OCI-M2 (cell line): ENCODE measurements at regions not wholly inside any gene's neighbourhood (a gene's known extent, or its start where the extent isn't known, plus 50 kb on each side); places are given as distances from the start of the nearest gene placed in this dataset.
"Not testable (repeated sequence)": the region's sequence is repeated elsewhere in the genome, so short reads cannot be mapped to it uniquely, and the experiment has no call there.

Experiments
- DNase-seq: peaks from one replicate; lab custom pipeline; 2025; ENCODE audit not compliant: unreplicated experiment; lab: John Stamatoyannopoulos, UW

- no peak for DNase-seq
Observed at GRCh38 chr7:13742811-13743210, 246.7 kb downstream of the ETV1 start.

GRCh38 chr7:13743226-13743625 is 246.2 kb downstream of the ETV1 start:
- DNase-seq, result no peak

DNA sequence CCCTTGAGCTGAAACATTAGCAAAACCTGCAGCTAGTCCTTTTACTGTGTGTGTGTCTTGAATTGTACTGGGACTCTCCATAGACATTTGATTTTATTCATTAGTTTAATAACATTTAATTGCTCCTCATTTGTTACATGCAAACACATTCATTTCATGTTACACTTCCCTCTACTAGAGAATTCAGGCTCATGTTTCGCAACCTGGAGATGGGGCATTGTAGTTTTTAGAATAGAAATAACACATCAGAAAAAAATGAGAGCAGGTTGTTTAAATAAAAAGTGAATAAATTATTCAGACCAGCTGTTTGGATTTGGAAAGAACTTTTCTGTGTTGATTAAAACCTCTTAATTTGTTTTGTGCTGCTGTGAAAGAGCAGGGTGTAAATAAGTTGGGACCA is 243.9 kb downstream of the ETV1 start:
- DNase-seq, result no peak

DNA sequence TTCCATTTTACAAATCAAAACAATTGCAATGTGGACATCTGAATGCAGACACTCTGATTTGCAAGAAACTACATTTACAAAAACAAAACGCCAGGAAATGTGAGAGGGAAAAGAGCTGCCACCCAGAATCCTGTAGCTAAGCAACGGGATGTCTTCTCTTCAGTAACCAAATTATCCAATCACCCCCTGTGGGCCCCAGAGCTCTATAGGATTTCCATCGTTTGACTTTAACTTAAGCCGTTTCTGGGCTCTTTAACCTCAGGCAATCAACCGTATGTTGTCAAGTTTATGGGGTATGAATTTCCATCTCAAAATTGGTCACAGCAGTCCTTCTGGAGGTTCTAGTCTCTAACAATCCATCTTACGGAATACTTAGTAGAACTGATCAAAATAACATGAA is 240.5 kb downstream of the ETV1 start:
- DNase-seq, result no peak

DNA sequence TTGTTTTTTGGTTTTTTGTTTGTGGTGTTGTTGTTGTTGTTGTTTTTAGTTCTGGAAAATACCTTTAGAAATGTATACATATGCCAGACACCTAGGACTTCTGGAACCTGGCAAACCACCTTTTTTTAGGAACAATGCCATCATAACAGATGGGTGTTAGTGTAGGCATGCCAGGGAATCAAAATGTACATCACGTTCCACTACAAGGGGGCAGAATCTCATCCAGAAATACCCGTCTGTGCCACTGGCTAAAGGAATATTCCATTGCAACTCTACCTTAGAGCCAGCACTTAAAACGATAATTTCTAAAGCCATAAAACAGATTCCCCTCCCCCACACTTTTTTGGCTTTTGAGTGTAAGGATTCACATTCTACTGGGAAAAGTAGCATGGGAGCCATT is 239.8 kb downstream of the ETV1 start:
- DNase-seq, result no peak

GRCh38 chr7:13751766-13752165 is 237.7 kb downstream of the ETV1 start:
- DNase-seq, result no peak

- DNase-seq, result no peak
Observed at GRCh38 chr7:13757841-13758240, 231.6 kb downstream of the ETV1 start.

- DNase-seq, result not testable (repeated sequence)
Observed at GRCh38 chr7:13765853-13766252, 223.6 kb downstream of the ETV1 start.

GRCh38 chr7:13770305-13770704 is 219.2 kb downstream of the ETV1 start:
- DNase-seq, result no peak

DNA sequence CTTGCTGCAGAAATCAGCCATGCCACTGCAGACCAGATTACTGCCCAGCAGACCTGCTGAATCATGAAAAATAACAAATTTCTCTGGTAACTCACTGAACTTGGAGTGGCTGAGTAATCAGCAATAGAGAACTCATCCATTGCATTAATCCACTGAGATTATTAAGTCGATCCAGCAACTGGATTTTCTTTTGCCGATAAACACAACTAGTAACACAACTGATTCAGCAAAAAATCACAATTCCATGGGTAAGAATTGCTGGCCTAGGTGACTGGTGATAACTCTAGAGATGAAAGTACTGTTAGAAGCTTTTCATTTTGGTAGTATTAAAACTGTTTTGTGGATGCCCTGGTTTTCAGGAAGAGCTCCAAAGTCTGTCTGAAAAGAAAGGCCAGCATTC is 214.5 kb downstream of the ETV1 start:
- DNase-seq, result no peak

GRCh38 chr7:13777242-13777641 is 212.2 kb downstream of the ETV1 start:
- DNase-seq, result no peak

DNA sequence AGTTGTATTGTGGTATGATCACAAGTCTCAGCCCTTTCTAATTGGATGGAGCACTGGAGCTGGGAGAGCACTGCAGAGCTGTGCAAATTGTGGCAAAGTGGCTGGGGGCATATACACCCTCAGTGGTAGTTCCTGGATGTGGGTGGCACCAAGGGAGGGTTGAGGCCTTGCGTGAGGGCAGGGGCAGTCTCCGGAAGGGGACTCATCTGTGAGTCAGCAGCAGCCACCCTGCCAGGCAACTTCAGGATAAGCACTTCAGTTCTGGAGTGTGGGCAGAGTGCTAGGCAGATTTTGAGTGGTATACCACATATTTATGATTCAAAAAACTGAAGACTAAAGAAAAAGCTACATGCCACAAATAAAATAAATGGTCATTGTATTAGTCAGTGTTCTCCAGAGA is 210.5 kb downstream of the ETV1 start:
- DNase-seq, result no peak

DNA sequence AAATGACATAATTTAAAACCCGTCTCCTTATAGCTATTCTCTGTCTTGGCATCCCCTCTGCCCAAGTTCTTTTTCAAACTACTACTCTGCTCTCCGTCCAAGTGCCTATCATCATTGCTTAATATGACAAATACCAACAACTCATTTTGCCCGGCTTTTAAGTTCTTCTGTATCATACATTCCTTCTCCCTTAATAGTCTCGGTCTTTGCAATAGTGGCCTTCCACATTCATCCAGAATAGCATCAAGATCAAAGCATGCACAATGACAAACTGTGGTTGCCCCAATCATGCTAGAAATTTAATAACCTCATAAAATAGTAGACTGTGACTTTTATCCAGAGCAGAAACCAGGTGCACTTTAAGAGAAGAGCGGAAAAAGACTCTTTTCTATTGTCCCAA is 198.9 kb downstream of the ETV1 start:
- DNase-seq, result no peak

DNA sequence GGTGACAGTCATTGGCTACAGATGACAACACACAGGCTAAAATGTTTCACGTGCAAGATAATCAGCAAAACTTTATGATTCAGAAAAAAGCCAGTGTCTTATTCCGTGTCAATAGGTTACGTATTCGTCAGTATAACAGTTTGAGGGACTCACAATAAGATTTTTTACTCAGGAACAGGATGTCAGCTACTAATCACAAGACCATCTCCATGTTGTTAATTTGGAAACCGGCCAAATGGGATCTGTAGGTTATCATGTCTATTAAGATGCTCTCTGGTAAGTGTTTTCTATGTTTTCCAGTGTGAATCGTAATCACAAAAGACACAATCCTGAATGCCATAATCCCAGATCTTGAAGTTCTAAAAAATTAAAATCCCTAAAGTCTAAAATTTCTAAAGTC is 197.3 kb downstream of the ETV1 start:
- DNase-seq, result no peak

DNA sequence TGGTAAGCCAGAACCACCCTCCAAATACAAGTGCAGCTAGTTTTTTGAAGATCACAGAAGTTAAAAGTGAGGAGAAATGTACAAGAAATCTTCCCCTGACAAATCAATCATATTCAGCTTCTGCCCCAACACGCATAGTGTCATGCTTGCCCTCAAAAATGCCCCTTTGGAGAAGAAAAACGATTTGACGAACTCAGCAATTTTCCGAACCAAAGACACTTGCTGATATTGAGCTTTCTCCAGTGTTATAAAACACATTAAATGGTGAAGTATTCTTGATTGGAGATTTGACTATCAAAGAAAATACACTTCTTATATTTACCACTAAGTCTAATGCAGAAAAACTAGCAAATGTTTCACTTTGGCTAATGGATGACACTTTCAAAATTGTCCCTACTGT is 195.5 kb downstream of the ETV1 start:
- DNase-seq, result no peak

- no peak for DNase-seq
Observed at GRCh38 chr7:13794581-13794980, 194.9 kb downstream of the ETV1 start.

DNA sequence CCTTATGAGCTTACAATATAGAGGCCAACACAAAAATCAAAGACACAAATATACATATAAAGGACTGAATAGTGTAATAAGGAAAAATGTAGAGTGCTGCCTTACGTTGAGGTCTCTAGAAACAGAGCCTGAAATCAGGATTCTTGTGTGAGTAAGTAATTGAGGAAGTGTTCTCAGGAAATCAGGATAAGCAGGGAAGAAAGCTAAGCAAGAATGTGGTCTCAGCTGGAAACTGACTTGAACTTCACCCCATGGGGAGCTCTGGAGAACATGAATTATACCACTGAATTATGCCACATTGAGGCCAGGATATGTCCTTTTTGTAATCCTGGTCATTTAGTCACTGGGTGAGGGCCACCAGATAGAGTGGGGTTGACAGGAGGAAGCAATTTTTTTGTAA is 191.9 kb downstream of the ETV1 start:
- DNase-seq, result no peak

- no peak for DNase-seq
Observed at GRCh38 chr7:13800694-13801448, 188.6 kb downstream of the ETV1 start.

DNA sequence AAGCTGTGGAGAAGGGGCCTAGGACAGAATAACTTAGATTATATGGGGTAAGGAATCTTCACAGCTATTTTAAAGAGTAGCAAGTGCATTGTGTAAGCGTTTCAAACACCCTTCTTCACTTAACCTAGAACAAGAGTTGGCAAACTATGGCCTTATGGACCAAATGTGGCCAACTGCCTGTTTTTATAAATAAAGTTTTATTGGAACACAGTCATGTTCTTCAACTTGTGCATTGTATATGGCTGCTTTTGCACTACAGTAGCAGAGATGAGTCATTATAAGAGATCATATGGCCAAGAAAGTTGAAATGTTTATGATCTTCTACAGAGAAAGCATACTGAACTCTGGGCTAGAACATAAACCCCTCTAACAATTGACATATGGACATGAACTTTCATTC is 187.8 kb downstream of the ETV1 start:
- DNase-seq, result no peak

GRCh38 chr7:13802651-13803050 is 186.8 kb downstream of the ETV1 start:
- no peak for DNase-seq

DNA sequence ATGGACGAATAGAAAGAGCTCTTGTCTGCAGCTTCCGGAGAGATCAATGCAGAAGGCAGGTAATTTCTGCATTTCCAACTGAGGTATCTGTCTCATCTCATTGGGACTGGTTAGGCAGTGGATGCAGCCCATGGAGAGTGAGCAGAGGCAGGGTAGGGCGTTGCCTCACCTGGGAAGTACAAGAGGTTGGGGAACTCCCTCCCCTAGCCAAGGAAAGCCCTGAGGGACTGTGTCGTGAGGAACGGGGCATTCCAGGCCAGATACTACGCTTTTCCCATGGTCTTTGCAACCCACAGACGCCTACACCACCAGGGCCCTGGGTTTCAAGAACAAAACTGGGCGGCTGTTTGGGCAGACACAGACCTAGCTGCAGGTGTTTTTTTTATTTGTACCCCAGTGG is 186.3 kb downstream of the ETV1 start:
- DNase-seq, result no peak

GRCh38 chr7:13806089-13806867 is 183.2 kb downstream of the ETV1 start:
- not testable (repeated sequence) for DNase-seq

DNA sequence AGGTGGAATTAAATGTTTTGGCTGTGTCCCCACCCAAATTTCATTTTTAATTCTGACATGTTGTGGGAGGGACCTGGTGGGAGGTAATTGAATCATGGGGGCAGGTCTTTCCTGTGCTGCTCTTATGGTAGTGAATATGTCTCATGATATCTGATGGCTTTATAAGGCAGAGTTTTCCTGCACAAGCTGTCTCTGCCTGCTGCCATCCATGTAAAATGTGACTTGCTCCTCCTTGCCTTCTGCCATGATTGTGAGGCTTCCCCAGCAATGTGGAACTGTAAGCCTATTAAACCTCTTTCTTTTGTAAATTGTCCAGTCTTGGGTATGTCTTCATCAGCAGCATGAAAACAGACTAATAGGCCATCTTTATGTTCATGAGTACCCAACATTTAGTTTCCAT is 172.2 kb downstream of the ETV1 start:
- not testable (repeated sequence) for DNase-seq
